IMR-90 (cell line): ENCODE measurements at regions not wholly inside any gene's neighbourhood (a gene's known extent, or its start where the extent isn't known, plus 50 kb on each side); places are given as distances from the start of the nearest gene placed in this dataset.

Experiments
- ATAC-seq: fragments of 200-7000 bp; cut with Tn5 transposase; 2 replicates; pipeline ENCODE4 v1.9.1; 2020; ENCODE audit warnings: low read depth, mild to moderate bottlenecking, moderate library complexity
- BruUV-seq: library from RNA; stranded (reverse); fragments of 400-500 nt; replicated peaks from 2 replicates; lab custom pipeline; 2021; lab: Mats Ljungman, UMichigan
- CTCF ChIA-PET: fragments of 300-600 bp; formaldehyde crosslinking; extraction: SDS; loops from one replicate; lab custom pipeline; 2021; ENCODE audit warnings: antibody characterized with exemption; lab: Yijun Ruan, JAX
- POLR2A ChIA-PET: fragments of 300-600 bp; sonication (Branson Sonifier 250); formaldehyde crosslinking; loops from one replicate; lab custom pipeline; 2022; ENCODE audit warnings: antibody characterized with exemption; ENCODE audit not compliant: unreplicated experiment; lab: Charles Lee
- DNase-seq: peaks from one replicate; pipeline ENCODE4 v3.0.0; 2013
- H2AFZ ChIP-seq: replicated peaks from 2 replicates; pipeline ENCODE3; 2013; ENCODE audit warnings: low read length, mild to moderate bottlenecking; ENCODE audit not compliant: poor library complexity
- H2AK5ac ChIP-seq: 2 replicates; pipeline ENCODE4 v1.6.1; 2013; ENCODE audit warnings: low read depth, low read length, inconsistent platforms
- H2AK9ac ChIP-seq: replicated peaks from 2 replicates; pipeline ENCODE3; 2013; ENCODE audit warnings: mild to moderate bottlenecking, low read depth, low read length, moderate library complexity; ENCODE audit not compliant: poor library complexity
- H2BK120ac ChIP-seq: 2 replicates; pipeline ENCODE4 v1.6.1; 2013; ENCODE audit warnings: low read depth, low read length, inconsistent platforms
- H2BK15ac ChIP-seq: 3 replicates; pipeline ENCODE4 v1.6.1; 2013; ENCODE audit warnings: low read depth, low read length, inconsistent platforms
- H2BK20ac ChIP-seq: 2 replicates; pipeline ENCODE4 v1.6.1; 2013; ENCODE audit warnings: low read depth, mild to moderate bottlenecking, inconsistent platforms, low read length, moderate library complexity
- H2BK5ac ChIP-seq: 2 replicates; pipeline ENCODE4 v1.6.1; 2013; ENCODE audit warnings: mild to moderate bottlenecking, low read depth, low read length, inconsistent platforms; ENCODE audit not compliant: poor library complexity, severe bottlenecking
- H3K14ac ChIP-seq: replicated peaks from 2 replicates; pipeline ENCODE4 v1.6.1; 2013; ENCODE audit warnings: low read depth, low read length, inconsistent platforms
- H3K18ac ChIP-seq: 2 replicates; pipeline ENCODE4 v1.6.1; 2013; ENCODE audit warnings: low read depth, low read length, control low read depth
- H3K23ac ChIP-seq: 2 replicates; pipeline ENCODE4 v1.6.1; 2013; ENCODE audit warnings: low read depth, low read length, inconsistent platforms
- H3K27ac ChIP-seq: 2 replicates; pipeline ENCODE4 v1.5.1; 2013; ENCODE audit warnings: mild to moderate bottlenecking, control low read depth, low read length; ENCODE audit not compliant: insufficient read depth
- H3K27me3 ChIP-seq: 2 replicates; pipeline ENCODE4 v1.6.1; 2013; ENCODE audit warnings: low read length; ENCODE audit not compliant: control insufficient read depth, insufficient read depth
- H3K36me3 ChIP-seq: 2 replicates; pipeline ENCODE4 v1.6.1; 2013; ENCODE audit warnings: low read length, mixed read lengths; ENCODE audit not compliant: control insufficient read depth, insufficient read depth
- H3K4ac ChIP-seq: 2 replicates; pipeline ENCODE4 v1.6.1; 2013; ENCODE audit warnings: low read depth, low read length, inconsistent platforms
- H3K4me1 ChIP-seq: 2 replicates; pipeline ENCODE4 v1.6.1; 2013; ENCODE audit warnings: low read length, mixed read lengths; ENCODE audit not compliant: control insufficient read depth, insufficient read depth
- H3K4me2 ChIP-seq: 2 replicates; pipeline ENCODE4 v1.6.1; 2013; ENCODE audit warnings: low read depth, mild to moderate bottlenecking, control low read depth, low read length, moderate library complexity
- H3K4me3 ChIP-seq: 2 replicates; pipeline ENCODE4 v1.5.1; 2013; ENCODE audit warnings: low read depth, mild to moderate bottlenecking, control low read depth, low read length, moderate library complexity; ENCODE audit not compliant: insufficient read depth
- H3K56ac ChIP-seq: 2 replicates; pipeline ENCODE4 v1.6.1; 2013; ENCODE audit warnings: low read length, inconsistent platforms; ENCODE audit not compliant: insufficient read depth; ENCODE audit errors: extremely low read depth
- H3K79me1 ChIP-seq, 2 experiments: 2 replicates each; pipeline ENCODE4 v1.6.1; 2013; ENCODE audit warnings: low read length in 2 of 2, inconsistent platforms in 1 of 2, low read depth in 1 of 2
- H3K9ac ChIP-seq: 2 replicates; pipeline ENCODE4 v1.6.1; 2013; ENCODE audit warnings: low read depth, low read length, control low read depth
- H3K9me1 ChIP-seq: 2 replicates; pipeline ENCODE4 v1.6.1; 2013; ENCODE audit warnings: low read length, inconsistent platforms; ENCODE audit not compliant: insufficient read depth
- H3K9me3 ChIP-seq: 2 replicates; pipeline ENCODE4 v1.6.1; 2013; ENCODE audit warnings: low read length; ENCODE audit not compliant: control insufficient read depth, insufficient read depth
- H4K20me1 ChIP-seq: 2 replicates; pipeline ENCODE4 v1.6.1; 2013; ENCODE audit warnings: low read length, inconsistent platforms; ENCODE audit not compliant: insufficient read depth
- H4K5ac ChIP-seq: 2 replicates; pipeline ENCODE4 v1.6.1; 2013; ENCODE audit warnings: mild to moderate bottlenecking, low read depth, low read length, control low read depth
- H4K8ac ChIP-seq, 2 experiments: 2 replicates each; pipeline ENCODE4 v1.6.1; 2013; ENCODE audit warnings: low read depth in 2 of 2, low read length in 2 of 2, control low read depth in 1 of 2, inconsistent platforms in 1 of 2
- H4K91ac ChIP-seq: 2 replicates; pipeline ENCODE4 v1.6.1; 2013; ENCODE audit warnings: low read depth, low read length, inconsistent platforms; ENCODE audit not compliant: insufficient read depth
- FOS ChIP-seq: fragments of 150-350 bp; IDR thresholded peaks from 2 replicates; pipeline ENCODE4 v1.6.1; 2016; ENCODE audit warnings: low read depth, low read length
- MAFK ChIP-seq: IDR thresholded peaks from 2 replicates; pipeline ENCODE4 v1.6.1; 2012; ENCODE audit warnings: low read depth, low read length, improper control_type of control experiment
- NFE2L2 ChIP-seq: fragments of 150-350 bp; IDR thresholded peaks from 2 replicates; pipeline ENCODE4 v1.6.1; 2016; ENCODE audit warnings: low read depth, mild to moderate bottlenecking, low read length
- POLR2A ChIP-seq: IDR thresholded peaks from 2 replicates; pipeline ENCODE4 v1.6.1; 2012; ENCODE audit warnings: mild to moderate bottlenecking, low read depth, low read length
- RAD21 ChIP-seq: IDR thresholded peaks from 2 replicates; pipeline ENCODE4 v1.6.1; 2012; ENCODE audit warnings: low read length, improper control_type of control experiment
- RCOR1 ChIP-seq: IDR thresholded peaks from 2 replicates; pipeline ENCODE4 v1.6.1; 2012; ENCODE audit warnings: mild to moderate bottlenecking, low read length, improper control_type of control experiment; ENCODE audit not compliant: insufficient replicate concordance
- SMC3 ChIP-seq: fragments of 150-350 bp; IDR thresholded peaks from 2 replicates; pipeline ENCODE4 v1.6.1; 2016; ENCODE audit warnings: low read depth, mild to moderate bottlenecking, antibody characterized with exemption, low read length, moderate library complexity
- WGBS, 2 experiments: methylation state at CpG; one replicate each; pipeline versions ENCODE4 v1.1.5 to v1.1.7; 2013; ENCODE audit warnings: missing lambda C conversion rate in 2 of 2; ENCODE audit not compliant: insufficient read length in 1 of 2; ENCODE audit errors: extremely low coverage in 2 of 2; 5-methylcytosine and 5-hydroxymethylcytosine counted together
- dilution Hi-C: fragments of 300-500 bp; cut with HindIII; formaldehyde crosslinking; loops from one replicate; pipeline ENCODE4 v1.14.3; 2018; ENCODE audit warnings: low sequenced_read_pairs; ENCODE audit not compliant: unreplicated experiment
- in situ Hi-C: fragments of 300-500 bp; cut with MboI; formaldehyde crosslinking; loops from 3 replicates; pipeline ENCODE4 v1.14.3; 2019; ENCODE audit warnings: low sequenced_read_pairs, inconsistent platforms, mixed read lengths
- intact Hi-C: fragments of 100-400 bp; cut with micrococcal nuclease; formaldehyde crosslinking; loops from 2 replicates; pipeline ENCODE4 v1.10.0; 2022

DNA sequence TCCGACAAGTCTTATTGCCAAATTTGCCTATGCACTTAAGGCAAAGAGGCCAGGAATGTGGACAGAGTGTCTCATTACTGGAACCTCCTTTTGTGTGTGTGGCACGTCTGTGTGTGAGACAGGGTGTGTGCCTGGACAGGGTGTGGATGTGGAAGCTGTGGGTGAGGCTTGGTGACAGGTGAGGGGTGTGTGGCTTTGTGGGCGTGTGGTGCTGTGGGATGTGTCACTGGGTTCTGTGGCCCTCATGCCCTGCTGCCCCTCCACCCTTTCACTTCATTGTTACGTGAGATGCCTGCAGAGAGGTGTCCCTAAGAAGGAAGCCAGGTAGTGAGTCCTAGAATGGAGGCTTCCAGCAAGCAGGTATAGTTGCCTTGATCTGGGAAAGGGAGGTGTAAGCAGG is 244.0 kb upstream of the CHRNA7 start:
- H3K79me1 ChIP-seq = no peaks in the 10 kb centered on the region
- H3K4ac ChIP-seq = no peak overlapping the region
- H3K27me3 ChIP-seq = no peaks in the 10 kb centered on the region
- H3K56ac ChIP-seq = no peak overlapping the region
- no peak overlapping the region for H4K8ac ChIP-seq
- TF ChIP-seq RAD21 = no peak
- no peak for TF ChIP-seq RCOR1
- no peak for TF ChIP-seq FOS
- no peak for TF ChIP-seq MAFK
- TF ChIP-seq SMC3 = no peak
- no peak for TF ChIP-seq NFE2L2
- TF ChIP-seq POLR2A = no peak
- no peak overlapping the region for H2AFZ ChIP-seq
- no peak overlapping the region for H2BK5ac ChIP-seq
- H3K4me1 ChIP-seq = no peaks in the 10 kb centered on the region
- H2AK5ac ChIP-seq = no peak overlapping the region
- H3K14ac ChIP-seq = no peak overlapping the region
- ChIA-PET CTCF (no interaction called here), POLR2A (interaction anchor here (0.6 kb wide), 1 partner anchor 63 kb away, joined by 9 read pairs; no protein-coding TSS in a partner anchor)
- H2AK9ac ChIP-seq = no peak overlapping the region
- no peaks in the 10 kb centered on the region for H3K36me3 ChIP-seq
- intact Hi-C loops = no loop called here
- H3K4me2 ChIP-seq = no peak overlapping the region
- in situ Hi-C loops = no loop called here
- H2BK20ac ChIP-seq = no peak overlapping the region
- H2BK120ac ChIP-seq = no peak overlapping the region
- no peaks in the 10 kb centered on the region for H3K9me3 ChIP-seq
- no CpG with 5 or more reads among the region's 4 CpGs for WGBS, 2 experiments
- ATAC-seq (no peak), DNase-seq (no peak)
- H4K5ac ChIP-seq = no peak overlapping the region
- BruUV-seq = no TSS peak
- H3K27ac ChIP-seq = no peak overlapping the region
- no peaks in the 10 kb centered on the region for H3K9me1 ChIP-seq
- dilution Hi-C loops = no loop called here
- no peak overlapping the region for H4K91ac ChIP-seq
- no peaks in the 10 kb centered on the region for H4K20me1 ChIP-seq
- no peak overlapping the region for H3K18ac ChIP-seq
- H3K9ac ChIP-seq = no peak overlapping the region
- no peak overlapping the region for H3K4me3 ChIP-seq
- no peak overlapping the region for H3K23ac ChIP-seq
- no peak overlapping the region for H2BK15ac ChIP-seq
